Peyer's patch (tissue), 4 donors: ENCODE measurements at regions not wholly inside any gene's neighbourhood (a gene's known extent, or its start where the extent isn't known, plus 50 kb on each side); places are given as distances from the start of the nearest gene placed in this dataset.

Source experiments
- DNase-seq, 3 donors: peaks; one replicate each; pipeline ENCODE4 v3.0.0-alpha.2; 2017 to 2019
- H3K27ac ChIP-seq, 4 donors: fragments of 200-600 bp; sonication (generic); one replicate each; pipeline ENCODE4 v1.5.1; 2016 to 2019
- H3K27me3 ChIP-seq, 2 donors: fragments of 200-600 bp; sonication (generic); one replicate each; pipeline ENCODE4 v1.5.1; 2019
- H3K36me3 ChIP-seq, 3 donors: fragments of 200-600 bp; sonication (generic); one replicate each; pipeline ENCODE4 v1.5.1; 2016 to 2019
- H3K4me1 ChIP-seq, 4 donors: fragments of 200-600 bp; sonication (generic); one replicate each; pipeline ENCODE4 v1.5.1; 2016 to 2019
- H3K4me3 ChIP-seq, 4 donors: fragments of 200-600 bp; sonication (generic); 1 replicate in 3 of 4; 2 replicates in 1 of 4; pipeline ENCODE4 v1.5.1; 2016 to 2019; ENCODE audit warnings: mild to moderate bottlenecking in 1 of 4
- H3K9me3 ChIP-seq, 4 donors: fragments of 200-600 bp; sonication (generic); one replicate each; pipeline ENCODE4 v1.5.1; 2016 to 2019; ENCODE audit warnings: mild to moderate bottlenecking in 1 of 4
- POLR2A ChIP-seq, 2 donors: fragments of 450-650 bp; IDR thresholded peaks; one replicate each; pipeline ENCODE4 v1.5.1; 2017; ENCODE audit warnings: antibody characterized with exemption in 2 of 2, mild to moderate bottlenecking in 2 of 2, moderate library complexity in 2 of 2
- TF ChIP-seq, protein P1 (sequence below), 6 experiments: fragments of 450-650 bp in 4 of 6; fragments of 200-600 bp in 2 of 6; sonication (generic) in 1 of 6; IDR thresholded peaks; one replicate each; pipeline ENCODE4 v1.5.1; 2017 to 2019; ENCODE audit warnings: antibody characterized with exemption in 6 of 6, mild to moderate bottlenecking in 3 of 6, moderate library complexity in 1 of 6

DNA sequence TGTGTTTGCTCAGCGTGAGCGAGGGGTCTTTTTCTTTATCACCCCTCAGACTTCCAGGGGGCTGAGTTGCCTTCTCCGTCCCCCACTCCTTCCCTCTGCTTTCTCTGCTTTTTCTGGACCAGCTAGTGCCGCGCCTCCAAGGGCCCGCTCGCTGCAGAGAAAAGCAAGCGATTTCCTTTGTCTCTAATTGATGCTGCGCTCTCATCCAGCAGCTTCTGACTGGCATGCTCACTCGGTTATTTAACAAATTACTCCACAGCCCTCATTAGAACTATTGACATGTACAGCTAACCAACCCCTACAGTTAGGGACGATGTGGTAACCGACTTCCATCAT is 288.0 kb downstream of the ELAVL2 start:
- Histone ChIP-seq H3K9me3 (no peaks in the 10 kb centered on the region), H3K36me3 (no peaks in the 10 kb centered on the region), H3K4me1 (no peaks in the 10 kb centered on the region), H3K4me3 (no peak overlapping the region), H3K27me3 (no peaks in the 10 kb centered on the region), H3K27ac (no peak overlapping the region)
- DNase-seq: no peak
- TF ChIP-seq, protein P1, sequence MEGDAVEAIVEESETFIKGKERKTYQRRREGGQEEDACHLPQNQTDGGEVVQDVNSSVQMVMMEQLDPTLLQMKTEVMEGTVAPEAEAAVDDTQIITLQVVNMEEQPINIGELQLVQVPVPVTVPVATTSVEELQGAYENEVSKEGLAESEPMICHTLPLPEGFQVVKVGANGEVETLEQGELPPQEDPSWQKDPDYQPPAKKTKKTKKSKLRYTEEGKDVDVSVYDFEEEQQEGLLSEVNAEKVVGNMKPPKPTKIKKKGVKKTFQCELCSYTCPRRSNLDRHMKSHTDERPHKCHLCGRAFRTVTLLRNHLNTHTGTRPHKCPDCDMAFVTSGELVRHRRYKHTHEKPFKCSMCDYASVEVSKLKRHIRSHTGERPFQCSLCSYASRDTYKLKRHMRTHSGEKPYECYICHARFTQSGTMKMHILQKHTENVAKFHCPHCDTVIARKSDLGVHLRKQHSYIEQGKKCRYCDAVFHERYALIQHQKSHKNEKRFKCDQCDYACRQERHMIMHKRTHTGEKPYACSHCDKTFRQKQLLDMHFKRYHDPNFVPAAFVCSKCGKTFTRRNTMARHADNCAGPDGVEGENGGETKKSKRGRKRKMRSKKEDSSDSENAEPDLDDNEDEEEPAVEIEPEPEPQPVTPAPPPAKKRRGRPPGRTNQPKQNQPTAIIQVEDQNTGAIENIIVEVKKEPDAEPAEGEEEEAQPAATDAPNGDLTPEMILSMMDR (IDR thresholded peaks at IDR 0.05): no peak
- TF ChIP-seq POLR2A (IDR thresholded peaks at IDR 0.05): no peak

DNA sequence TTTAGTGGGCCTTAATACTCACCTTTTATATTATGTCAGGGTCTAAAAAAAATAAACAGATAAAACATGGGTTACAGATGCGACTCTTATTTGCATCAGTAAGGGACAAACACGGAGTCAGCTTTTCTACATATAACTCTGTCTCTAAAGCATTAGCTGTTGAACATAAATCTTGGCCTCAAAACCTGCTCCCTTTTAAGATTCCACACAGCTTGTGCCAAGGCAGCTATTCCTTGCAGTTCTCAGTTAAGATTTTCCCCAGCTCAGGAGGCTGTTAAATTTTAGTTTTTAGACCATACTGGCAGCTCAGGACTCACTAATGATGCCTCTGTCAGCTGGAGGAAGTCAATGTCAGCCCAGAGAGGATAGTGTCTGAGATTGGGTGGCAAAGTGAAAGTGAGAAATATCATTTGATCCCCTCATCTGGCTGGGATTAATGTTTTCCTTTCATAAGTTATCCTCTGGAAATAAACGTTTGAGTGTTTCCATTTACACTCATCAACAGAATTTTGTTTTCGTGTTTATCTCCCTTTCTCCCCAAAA is 287.5 kb downstream of the ELAVL2 start:
- no peaks in the 10 kb centered on the region for H3K4me1 ChIP-seq
- H3K36me3 ChIP-seq: no peaks in the 10 kb centered on the region
- H3K27me3 ChIP-seq: no peaks in the 10 kb centered on the region
- DNase-seq: no peak
- TF ChIP-seq POLR2A (IDR thresholded peaks at IDR 0.05): no peak
- TF ChIP-seq, protein P1 (IDR thresholded peaks at IDR 0.05): no peak
- H3K27ac ChIP-seq: no peak overlapping the region
- H3K9me3 ChIP-seq: no peaks in the 10 kb centered on the region
- no peak overlapping the region for H3K4me3 ChIP-seq

DNA sequence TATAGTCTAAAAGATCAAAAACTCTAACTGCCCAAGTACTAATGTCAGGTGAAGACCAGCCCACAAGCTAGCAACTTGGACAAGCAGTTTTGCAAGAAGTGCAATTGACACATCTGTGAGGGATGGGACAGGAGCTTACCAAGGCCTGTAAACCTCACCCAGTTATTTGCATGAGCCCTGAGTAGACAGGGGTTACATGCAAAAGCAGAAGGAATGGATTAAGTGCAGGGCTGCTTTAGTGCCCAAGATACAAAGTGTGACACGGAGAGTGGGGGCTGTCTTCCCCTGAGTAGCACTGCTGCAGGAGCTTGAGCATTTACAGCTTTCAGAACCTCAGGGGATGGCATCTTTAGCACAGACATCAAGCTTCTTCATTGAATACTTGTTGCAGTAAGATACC is 286.7 kb downstream of the ELAVL2 start:
- Histone ChIP-seq H3K4me1 (no peaks in the 10 kb centered on the region), H3K27me3 (no peaks in the 10 kb centered on the region), H3K4me3 (no peak overlapping the region), H3K36me3 (no peaks in the 10 kb centered on the region), H3K27ac (no peak overlapping the region), H3K9me3 (no peaks in the 10 kb centered on the region)
- DNase-seq: no peak
- TF ChIP-seq, protein P1 (IDR thresholded peaks at IDR 0.05): no peak

DNA sequence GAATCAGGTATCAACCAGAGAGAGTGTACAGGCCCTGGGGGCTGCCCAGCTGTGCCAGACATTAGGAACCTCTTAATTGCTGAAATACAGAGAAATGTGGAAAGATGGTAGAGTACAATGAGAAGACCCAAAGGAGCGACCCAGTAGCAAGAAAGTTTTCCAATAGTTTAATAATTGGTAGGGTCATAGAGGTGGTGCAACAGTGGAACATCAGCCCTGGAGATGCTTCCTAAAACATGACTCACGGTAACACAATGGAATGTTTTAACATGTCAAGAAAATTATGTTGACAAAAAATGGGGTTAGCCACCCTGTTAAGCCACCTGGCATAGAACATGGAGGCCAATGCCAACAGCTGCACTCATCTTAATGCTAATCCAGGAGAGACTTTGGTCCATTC is 284.1 kb downstream of the ELAVL2 start:
- Histone ChIP-seq H3K4me3 (no peak overlapping the region), H3K36me3 (no peaks in the 10 kb centered on the region)
- no peak for TF ChIP-seq POLR2A (IDR thresholded peaks at IDR 0.05)
- TF ChIP-seq, protein P1 (IDR thresholded peaks at IDR 0.05): no peak

DNA sequence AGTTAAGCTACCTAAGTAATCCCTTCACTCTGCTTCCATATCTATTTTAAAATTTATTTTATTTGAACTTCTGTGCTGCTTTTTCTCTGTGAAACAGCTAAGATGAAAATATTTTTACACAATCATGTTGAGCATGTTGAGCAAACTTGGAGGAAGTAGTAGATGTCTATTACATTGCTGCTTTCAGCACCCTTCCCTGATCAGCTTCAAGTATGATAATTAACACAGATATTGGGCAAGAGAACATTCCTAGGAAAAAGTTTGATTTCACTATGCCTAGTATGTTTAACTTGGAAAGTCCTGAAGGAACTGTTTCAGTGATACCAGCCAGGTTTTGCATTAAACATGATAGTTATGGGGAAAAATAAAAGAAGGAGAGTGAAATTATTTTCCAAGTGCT is 283.6 kb downstream of the ELAVL2 start:
- DNase-seq: no peak
- Histone ChIP-seq H3K4me1 (no peaks in the 10 kb centered on the region), H3K27me3 (no peaks in the 10 kb centered on the region), H3K4me3 (no peak overlapping the region), H3K9me3 (no peaks in the 10 kb centered on the region), H3K36me3 (no peaks in the 10 kb centered on the region), H3K27ac (no peak overlapping the region)
- no peak for TF ChIP-seq POLR2A (IDR thresholded peaks at IDR 0.05)
- TF ChIP-seq, protein P1 (IDR thresholded peaks at IDR 0.05): no peak

More for the DNA sequence above, 284.1 kb downstream of the ELAVL2 start:
- no peaks in the 10 kb centered on the region for H3K4me1 ChIP-seq
- H3K27me3 ChIP-seq: no peaks in the 10 kb centered on the region
- H3K9me3 ChIP-seq: no peaks in the 10 kb centered on the region
- H3K27ac ChIP-seq: no peak overlapping the region
- no peak for DNase-seq

DNA sequence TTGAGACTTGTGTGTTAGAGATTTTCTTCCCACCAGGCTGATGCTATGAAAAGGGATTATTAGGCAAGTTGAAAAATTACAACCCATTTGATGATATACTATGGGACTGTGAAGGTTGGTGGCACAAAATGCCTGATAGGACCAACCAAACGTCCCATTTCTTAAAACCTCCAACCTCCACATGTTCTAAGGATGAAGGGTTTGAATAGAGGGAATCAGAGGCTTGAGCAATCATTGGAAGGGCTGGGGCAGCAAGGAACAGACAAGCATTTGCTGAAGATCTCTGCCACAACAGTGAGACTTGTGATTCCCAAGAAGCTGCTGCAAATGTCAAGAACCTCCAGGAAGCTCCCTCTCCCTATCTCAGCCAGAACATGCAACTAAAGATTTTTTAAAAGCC is 283.1 kb downstream of the ELAVL2 start:
- Histone ChIP-seq H3K4me3 (no peak overlapping the region), H3K36me3 (no peaks in the 10 kb centered on the region), H3K9me3 (no peaks in the 10 kb centered on the region), H3K27me3 (no peaks in the 10 kb centered on the region), H3K27ac (no peak overlapping the region), H3K4me1 (no peaks in the 10 kb centered on the region)
- no peak for TF ChIP-seq POLR2A (IDR thresholded peaks at IDR 0.05)
- TF ChIP-seq, protein P1 (IDR thresholded peaks at IDR 0.05): no peak
- no peak for DNase-seq
